Ishikawa (cell line): ENCODE measurements at regions not wholly inside any gene's neighbourhood (a gene's known extent, or its start where the extent isn't known, plus 50 kb on each side); places are given as distances from the start of the nearest gene placed in this dataset.

Experiments
- EGR1 ChIP-seq: IDR thresholded peaks from 2 replicates; pipeline ENCODE4 v1.6.1; 2012
- EP300 ChIP-seq: IDR thresholded peaks from 2 replicates; pipeline ENCODE4 v1.6.1; 2012; ENCODE audit warnings: borderline replicate concordance
- FOXM1 ChIP-seq: IDR thresholded peaks from 2 replicates; pipeline ENCODE4 v1.6.1; 2012; ENCODE audit warnings: low read depth, borderline replicate concordance
- MAX ChIP-seq: IDR thresholded peaks from 2 replicates; pipeline ENCODE4 v1.6.1; 2012
- NFIC ChIP-seq: IDR thresholded peaks from 2 replicates; pipeline ENCODE4 v1.6.1; 2012
- RAD21 ChIP-seq: IDR thresholded peaks from 2 replicates; pipeline ENCODE4 v1.6.1; 2012; ENCODE audit warnings: low read depth
- REST ChIP-seq: IDR thresholded peaks from 2 replicates; pipeline ENCODE4 v1.6.1; 2012; ENCODE audit warnings: low read depth, mild to moderate bottlenecking
- TAF1 ChIP-seq: IDR thresholded peaks from 2 replicates; pipeline ENCODE4 v1.6.1; 2012; ENCODE audit warnings: low read depth, mild to moderate bottlenecking

- TF ChIP-seq NFIC: no peak
- TF ChIP-seq MAX: no peak
- no peak for TF ChIP-seq EP300
- TF ChIP-seq REST: no peak
- TF ChIP-seq TAF1: no peak
- TF ChIP-seq EGR1: no peak
- TF ChIP-seq RAD21: no peak
- no peak for TF ChIP-seq FOXM1
Observed at GRCh38 chr4:181488926-181489325, 754.3 kb upstream of the TENM3 start.
